Pons (tissue), 1 donor: ENCODE measurements at regions not wholly inside any gene's neighbourhood (a gene's known extent, or its start where the extent isn't known, plus 50 kb on each side); places are given as distances from the start of the nearest gene placed in this dataset.

ENCODE experiments used
- DNase-seq: peaks from one replicate; pipeline ENCODE4 v3.0.0-alpha.2; 2016; ENCODE audit warnings: low spot score

- DNase-seq, result no peak
Observed at GRCh38 chr2:128578406-128579390, 260.0 kb upstream of the HS6ST1 start.

GRCh38 chr2:128579825-128580224 is 261.2 kb upstream of the HS6ST1 start:
- DNase-seq, result no peak

DNA sequence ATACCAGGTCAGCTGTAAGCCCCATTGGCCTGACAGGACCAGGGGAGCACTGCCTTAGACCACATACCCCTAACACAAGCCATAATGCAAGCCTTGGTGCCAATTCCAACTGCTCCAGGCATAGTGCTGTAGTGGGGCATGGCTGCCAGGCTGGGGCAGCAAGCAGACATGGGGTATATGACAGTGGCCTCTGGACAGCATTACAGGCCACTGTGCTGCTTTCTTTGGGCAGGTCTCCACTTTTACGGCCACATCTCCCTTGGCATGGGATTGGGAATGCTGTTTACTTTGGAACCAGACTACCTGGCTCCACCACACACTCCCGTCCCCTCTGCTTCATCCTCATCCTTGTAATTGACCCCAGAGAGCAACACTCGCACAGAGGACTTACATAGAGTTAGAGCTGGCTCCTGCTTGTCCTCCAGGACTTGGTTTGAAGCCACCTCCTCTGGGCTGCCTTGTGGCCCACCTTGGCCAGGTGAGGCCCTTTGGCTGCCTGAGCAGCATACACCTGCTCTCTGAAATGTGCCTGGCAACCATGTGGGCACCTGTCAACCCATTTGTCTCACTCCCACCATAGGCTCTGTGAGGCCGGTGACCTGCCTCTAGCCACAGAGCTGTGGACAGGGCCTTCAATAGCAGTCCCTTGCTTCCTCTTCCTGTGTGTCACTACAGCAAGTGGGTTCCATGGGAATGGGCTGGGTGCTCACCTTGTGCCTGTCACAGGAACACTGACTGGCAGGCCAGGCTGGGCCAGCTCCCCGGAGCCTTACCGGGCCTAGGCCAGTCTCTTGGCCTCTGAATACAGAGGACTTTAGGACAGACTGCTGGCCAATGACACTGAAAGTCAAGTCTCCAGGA is 262.6 kb upstream of the HS6ST1 start:
- no peak for DNase-seq

DNA sequence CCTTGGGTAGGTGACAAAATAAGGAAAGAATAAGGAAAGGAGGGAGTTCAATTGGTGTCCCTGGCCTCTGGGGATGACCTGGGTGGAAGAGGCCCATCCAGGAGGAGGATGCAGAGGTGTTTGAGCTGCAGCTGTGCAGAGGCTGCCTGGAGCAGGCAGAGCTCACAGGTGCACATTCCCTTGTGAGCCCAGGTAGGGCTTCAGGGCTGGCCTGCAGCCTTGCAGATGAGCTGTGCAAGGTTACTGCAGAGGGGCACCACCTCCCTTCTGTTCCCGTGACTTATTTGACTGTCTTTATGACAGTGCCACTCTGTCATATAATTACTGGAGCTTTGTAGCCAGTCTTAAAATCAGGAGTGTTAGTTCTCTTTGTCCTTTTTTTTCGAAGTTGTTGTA is 263.2 kb upstream of the HS6ST1 start:
- DNase-seq, result no peak

GRCh38 chr2:128584296-128584890 is 265.7 kb upstream of the HS6ST1 start:
- no peak for DNase-seq

DNA sequence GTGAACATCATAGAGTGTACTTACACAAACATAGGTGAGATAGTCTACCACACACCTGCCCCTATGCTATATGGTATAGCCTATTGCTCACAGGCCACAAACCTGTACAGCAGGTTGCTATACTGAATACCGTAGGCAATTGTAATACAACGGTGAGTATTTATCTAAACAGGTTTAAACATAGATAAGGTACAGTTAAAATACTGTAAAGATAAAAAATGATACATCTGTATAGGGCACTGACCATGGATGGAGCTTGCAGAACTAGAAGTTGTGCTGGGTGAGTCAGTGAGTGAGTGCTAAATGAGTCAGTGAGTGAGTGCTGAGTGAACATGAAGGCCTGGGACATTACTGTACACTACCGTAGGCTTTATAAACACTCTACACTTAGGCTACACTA is 267.0 kb upstream of the HS6ST1 start:
- no peak for DNase-seq

GRCh38 chr2:128589681-128590080 is 271.0 kb upstream of the HS6ST1 start:
- DNase-seq, result no peak

DNA sequence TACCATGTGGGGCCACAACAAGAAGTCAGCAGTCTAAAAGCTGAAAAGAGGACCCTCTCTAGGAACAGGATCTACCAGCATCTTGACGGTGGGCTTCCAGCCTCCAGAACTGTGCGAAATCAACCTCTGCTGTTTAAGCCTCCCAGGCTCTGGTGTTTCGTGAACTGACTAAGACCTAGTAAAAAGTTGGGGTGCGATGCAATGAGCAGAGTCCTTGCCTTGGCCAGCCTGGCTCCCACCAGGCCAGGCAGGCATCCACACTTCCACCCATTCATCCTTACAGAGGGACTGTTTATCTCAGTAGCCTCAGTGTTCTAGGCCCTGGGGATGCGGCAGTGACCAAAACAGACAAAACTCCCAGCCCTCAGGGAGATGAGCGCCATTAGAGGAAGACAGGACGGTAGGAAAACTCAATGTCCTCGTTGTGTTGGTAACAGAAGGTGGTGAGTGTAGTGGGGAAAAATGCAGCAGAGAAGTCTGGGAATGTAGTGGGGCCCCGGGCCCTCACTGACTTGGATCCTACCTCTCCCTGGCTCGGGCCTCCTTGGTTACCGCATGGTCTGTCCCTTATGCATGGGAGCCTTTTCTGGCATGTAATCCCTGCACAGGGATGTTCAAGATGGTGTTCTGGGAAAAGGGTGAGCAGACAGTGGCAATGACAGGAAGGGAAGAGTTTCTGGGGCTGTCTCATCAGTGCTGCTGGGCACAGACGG is 271.8 kb upstream of the HS6ST1 start:
- DNase-seq, result no peak

GRCh38 chr2:128591022-128591860 is 272.6 kb upstream of the HS6ST1 start:
- DNase-seq, result no peak

DNA sequence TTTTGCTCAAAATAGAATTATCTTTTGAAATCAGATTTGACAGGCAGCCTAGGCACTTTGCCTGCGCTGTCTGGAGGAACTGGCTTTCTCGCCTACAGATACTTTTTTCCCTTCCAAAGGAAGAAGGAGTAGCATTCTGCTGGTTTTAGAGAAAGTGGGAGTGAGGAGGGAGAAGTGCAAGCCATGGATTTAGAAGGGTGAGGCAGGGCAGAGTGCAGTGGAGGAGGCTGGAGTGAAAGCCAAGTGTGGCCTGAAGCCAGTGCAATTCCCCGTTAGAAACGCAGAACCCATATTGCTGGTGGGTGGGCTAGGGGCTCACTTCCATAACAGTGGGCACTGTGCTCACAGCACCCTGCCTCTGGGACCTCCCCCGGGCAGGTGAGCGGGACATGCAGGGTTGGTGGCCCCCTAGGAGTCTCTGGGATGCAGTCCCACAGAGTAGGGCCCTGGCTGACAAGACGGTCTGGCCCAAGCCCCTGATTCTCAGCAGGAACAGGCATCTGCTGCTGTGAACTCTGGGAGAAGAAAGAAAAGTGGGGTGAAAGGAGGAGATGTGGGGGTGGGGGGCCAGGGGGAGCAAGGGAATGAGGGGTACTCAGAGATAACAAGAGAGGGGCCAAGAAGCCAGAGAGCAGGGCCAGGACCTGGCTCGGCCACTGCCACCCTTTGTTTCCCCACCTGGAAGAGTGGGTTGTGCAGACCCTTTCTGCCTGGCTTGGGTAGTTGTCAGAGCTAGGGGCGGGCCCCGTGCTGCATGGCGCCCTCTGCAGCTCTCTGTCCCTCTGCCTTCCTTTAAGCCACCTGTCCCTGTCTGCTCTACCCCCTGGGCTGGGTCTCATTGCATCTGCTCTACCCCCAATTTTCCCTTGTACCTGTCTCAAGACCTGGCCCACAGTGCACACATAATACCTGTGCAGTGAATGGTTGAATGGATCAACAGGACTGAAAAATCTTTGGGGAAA is 273.5 kb upstream of the HS6ST1 start:
- DNase-seq, result no peak

GRCh38 chr2:128593518-128593878 is 274.8 kb upstream of the HS6ST1 start:
- DNase-seq, result no peak

GRCh38 chr2:128593879-128594650 is 275.4 kb upstream of the HS6ST1 start:
- no peak for DNase-seq

DNA sequence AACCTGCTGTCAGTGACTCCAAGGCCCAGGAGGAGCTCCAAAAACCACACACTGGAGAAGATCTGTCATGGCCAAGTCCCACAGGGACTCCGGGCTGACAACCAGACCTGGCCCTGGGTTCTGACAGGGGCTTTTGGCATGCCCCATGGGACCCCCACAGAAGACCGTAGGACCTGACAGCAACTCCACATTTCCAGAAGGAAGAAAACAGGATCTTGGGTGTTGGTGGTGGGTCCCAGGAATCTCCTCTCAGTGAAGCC is 275.9 kb upstream of the HS6ST1 start:
- DNase-seq, result no peak

GRCh38 chr2:128594953-128595677 is 276.4 kb upstream of the HS6ST1 start:
- no peak for DNase-seq

DNA sequence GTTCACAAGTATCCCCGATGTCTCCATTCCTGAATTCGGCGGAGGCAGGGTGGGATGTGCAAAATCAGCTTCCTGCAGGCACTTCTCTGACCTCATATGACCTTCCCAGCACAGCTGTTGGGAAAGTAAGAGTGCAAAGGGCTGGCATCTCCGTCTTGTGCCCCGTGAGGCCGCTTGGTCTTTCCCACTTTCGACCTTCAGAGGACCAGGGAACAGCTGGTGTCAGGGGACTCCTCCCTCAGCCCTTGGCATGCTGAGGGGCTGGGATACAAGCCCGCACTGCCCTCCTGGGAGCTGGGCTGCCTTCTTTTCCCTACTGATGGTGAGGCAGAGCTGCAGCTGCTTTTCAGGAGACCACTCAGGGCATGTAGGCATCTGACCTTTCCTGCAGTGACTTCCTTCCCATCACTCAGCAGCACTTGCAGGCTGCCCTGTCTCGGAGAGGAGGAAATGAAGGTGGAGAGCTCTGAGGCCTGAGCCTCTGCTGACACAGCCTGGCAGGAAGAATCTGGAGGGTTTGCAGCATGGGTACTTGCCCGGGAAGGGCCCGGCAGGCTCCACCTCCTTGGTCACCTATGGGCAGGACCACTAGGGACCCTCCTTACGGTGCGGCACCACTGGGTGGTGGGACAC is 277.2 kb upstream of the HS6ST1 start:
- no peak for DNase-seq

GRCh38 chr2:128596396-128597120 is 277.9 kb upstream of the HS6ST1 start:
- no peak for DNase-seq

- DNase-seq, result no peak
Observed at GRCh38 chr2:128597121-128597762, 278.6 kb upstream of the HS6ST1 start.
